ENCODE measurements at regions not wholly inside any gene's neighbourhood (a gene's known extent, or its start where the extent isn't known, plus 50 kb on each side); places are given as distances from the start of the nearest gene placed in this dataset.

- H3K27ac Mint-ChIP-seq = peak overlapping the region; percentile 64 to 96 (median 88)
- no peaks in the 10 kb centered on the region for H3K36me3 Mint-ChIP-seq (ENCODE audit: low read depth)
- no peaks in the 10 kb centered on the region for H3K9me3 Mint-ChIP-seq
- H3K4me1 Mint-ChIP-seq = peaks cover 84% of the 10 kb centered on the region
- H3K27me3 Mint-ChIP-seq (ENCODE audit: low read depth) = no peaks in the 10 kb centered on the region
- TF ChIP-seq CTCF (IDR thresholded peaks at IDR 0.05; ENCODE audit: unreplicated experiment in 3 of 3) = no peak
- peak overlapping the region in 1 of 3 experiments; percentile 13 for H3K4me3 Mint-ChIP-seq
Measured at GRCh38 chr11:122340607-122341290, 224.7 kb upstream of the BLID start.

- Mint-ChIP-seq H3K9me3 (no peaks in the 10 kb centered on the region), H3K4me1 (peaks cover 86% of the 10 kb centered on the region), H3K27ac (peak overlapping the region; percentile 85 to 96 (median 95)), H3K4me3 (peak overlapping the region in 1 of 3 experiments; percentile 7), H3K36me3 (ENCODE audit: low read depth) (no peaks in the 10 kb centered on the region), H3K27me3 (ENCODE audit: low read depth) (no peaks in the 10 kb centered on the region)
- no peak for TF ChIP-seq CTCF (IDR thresholded peaks at IDR 0.05; ENCODE audit: unreplicated experiment in 3 of 3)
Measured at GRCh38 chr11:122339436-122340060, 223.5 kb upstream of the BLID start.

GRCh38 chr11:122337704-122338103 lies 221.7 kb upstream of the BLID start:
- H3K27me3 Mint-ChIP-seq (ENCODE audit: low read depth) = no peaks in the 10 kb centered on the region
- H3K4me1 Mint-ChIP-seq = peaks cover 88% of the 10 kb centered on the region
- TF ChIP-seq CTCF (IDR thresholded peaks at IDR 0.05; ENCODE audit: unreplicated experiment in 3 of 3) = no peak
- H3K36me3 Mint-ChIP-seq (ENCODE audit: low read depth) = no peaks in the 10 kb centered on the region
- no peaks in the 10 kb centered on the region for H3K9me3 Mint-ChIP-seq
- H3K4me3 Mint-ChIP-seq = no peak overlapping the region
- H3K27ac Mint-ChIP-seq = peak overlapping the region in 2 of 3 experiments; percentile 46 to 96

- Mint-ChIP-seq H3K4me3 (no peak overlapping the region), H3K9me3 (no peaks in the 10 kb centered on the region), H3K4me1 (peaks cover 83% of the 10 kb centered on the region), H3K27ac (peak overlapping the region in 2 of 3 experiments; percentile 60 to 96), H3K36me3 (ENCODE audit: low read depth) (no peaks in the 10 kb centered on the region), H3K27me3 (ENCODE audit: low read depth) (no peaks in the 10 kb centered on the region)
- TF ChIP-seq CTCF (IDR thresholded peaks at IDR 0.05; ENCODE audit: unreplicated experiment in 3 of 3) = no peak
Measured at GRCh38 chr11:122337241-122337640, 221.2 kb upstream of the BLID start.

- Mint-ChIP-seq H3K4me1 (peaks cover 78% of the 10 kb centered on the region), H3K36me3 (ENCODE audit: low read depth) (no peaks in the 10 kb centered on the region), H3K27ac (peak overlapping the region in 2 of 3 experiments; percentile 60 to 96), H3K27me3 (ENCODE audit: low read depth) (no peaks in the 10 kb centered on the region), H3K4me3 (no peak overlapping the region), H3K9me3 (no peaks in the 10 kb centered on the region)
- no peak for TF ChIP-seq CTCF (IDR thresholded peaks at IDR 0.05; ENCODE audit: unreplicated experiment in 3 of 3)
Measured at GRCh38 chr11:122336706-122337105, 220.7 kb upstream of the BLID start.

Data from nephron (organoid).